Left ventricle myocardium inferior (tissue), 1 donor: ENCODE measurements at regions not wholly inside any gene's neighbourhood (a gene's known extent, or its start where the extent isn't known, plus 50 kb on each side); places are given as distances from the start of the nearest gene placed in this dataset.
A peak's percentile ranks its signal among the peaks of the same experiment; 100 is the strongest.

ENCODE experiments used
- DNase-seq: peaks from one replicate; pipeline ENCODE4 v3.0.0-alpha.2; 2020
- H3K27ac ChIP-seq: fragments of 200-600 bp; replicated peaks from 2 replicates; pipeline ENCODE4 v1.8.0; 2021
- H3K27me3 ChIP-seq: fragments of 200-600 bp; 2 replicates; pipeline ENCODE4 v1.8.0; 2021; ENCODE audit warnings: low read depth
- H3K36me3 ChIP-seq: fragments of 200-600 bp; 2 replicates; pipeline ENCODE4 v1.8.0; 2021
- H3K4me1 ChIP-seq: fragments of 200-600 bp; 2 replicates; pipeline ENCODE4 v1.8.0; 2021
- H3K4me3 ChIP-seq: fragments of 200-600 bp; 2 replicates; pipeline ENCODE4 v1.8.0; 2021; ENCODE audit warnings: mild to moderate bottlenecking, moderate library complexity
- H3K9me3 ChIP-seq: fragments of 200-600 bp; replicated peaks from 2 replicates; pipeline ENCODE4 v1.8.0; 2021
- intact Hi-C: fragments of 100-400 bp; cut with micrococcal nuclease; formaldehyde crosslinking; loops from one replicate; pipeline ENCODE4 v1.11.0; 2022
- TF ChIP-seq, protein P1 (sequence below): fragments of 200-600 bp; IDR thresholded peaks from 2 replicates; pipeline ENCODE4 v1.8.0; 2021; ENCODE audit warnings: antibody characterized with exemption, mild to moderate bottlenecking, borderline replicate concordance
- donor health status: DM: no; HTN: yes; CAD: no; lungs with severe emphysema.

DNA sequence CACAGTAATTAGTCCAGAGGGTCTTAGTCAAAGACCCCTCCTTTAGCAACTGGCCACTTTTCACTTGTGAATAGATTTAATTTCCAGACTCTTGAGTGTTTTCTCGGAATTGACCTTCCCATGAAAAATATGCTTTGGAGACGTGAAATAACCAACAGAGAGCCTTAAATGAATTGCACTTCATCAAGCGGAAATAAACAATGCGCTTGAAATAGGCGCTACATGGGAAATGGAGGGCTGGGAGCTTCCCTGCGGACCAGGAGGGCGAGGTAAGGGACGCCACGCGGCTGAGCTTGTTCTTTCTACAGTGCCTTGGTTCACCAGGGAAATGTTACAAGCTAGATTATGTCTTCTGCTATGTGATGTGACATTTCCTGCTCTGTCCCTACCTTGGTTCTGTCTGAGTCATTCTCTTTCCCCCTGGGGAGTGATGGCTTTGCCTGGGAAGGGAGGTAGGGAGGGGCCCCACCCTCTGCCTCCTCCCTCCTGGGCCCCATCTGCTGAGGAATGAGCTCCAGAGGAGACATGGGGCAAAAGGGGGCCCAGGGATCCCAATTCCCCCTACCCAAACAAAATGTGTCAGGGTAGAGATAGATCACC is 619.3 kb downstream of the PTPRU start:
- Histone ChIP-seq H3K27ac (peak overlapping the region; percentile 56), H3K4me1 (peaks cover 35% of the 10 kb centered on the region), H3K9me3 (peaks cover 7% of the 10 kb centered on the region), H3K27me3 (peaks cover 60% of the 10 kb centered on the region), H3K4me3 (no peak overlapping the region), H3K36me3 (no peaks in the 10 kb centered on the region)
- DNase-seq: no peak
- TF ChIP-seq, protein P1, sequence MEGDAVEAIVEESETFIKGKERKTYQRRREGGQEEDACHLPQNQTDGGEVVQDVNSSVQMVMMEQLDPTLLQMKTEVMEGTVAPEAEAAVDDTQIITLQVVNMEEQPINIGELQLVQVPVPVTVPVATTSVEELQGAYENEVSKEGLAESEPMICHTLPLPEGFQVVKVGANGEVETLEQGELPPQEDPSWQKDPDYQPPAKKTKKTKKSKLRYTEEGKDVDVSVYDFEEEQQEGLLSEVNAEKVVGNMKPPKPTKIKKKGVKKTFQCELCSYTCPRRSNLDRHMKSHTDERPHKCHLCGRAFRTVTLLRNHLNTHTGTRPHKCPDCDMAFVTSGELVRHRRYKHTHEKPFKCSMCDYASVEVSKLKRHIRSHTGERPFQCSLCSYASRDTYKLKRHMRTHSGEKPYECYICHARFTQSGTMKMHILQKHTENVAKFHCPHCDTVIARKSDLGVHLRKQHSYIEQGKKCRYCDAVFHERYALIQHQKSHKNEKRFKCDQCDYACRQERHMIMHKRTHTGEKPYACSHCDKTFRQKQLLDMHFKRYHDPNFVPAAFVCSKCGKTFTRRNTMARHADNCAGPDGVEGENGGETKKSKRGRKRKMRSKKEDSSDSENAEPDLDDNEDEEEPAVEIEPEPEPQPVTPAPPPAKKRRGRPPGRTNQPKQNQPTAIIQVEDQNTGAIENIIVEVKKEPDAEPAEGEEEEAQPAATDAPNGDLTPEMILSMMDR: no peak
- intact Hi-C loops: no loop called here

DNA sequence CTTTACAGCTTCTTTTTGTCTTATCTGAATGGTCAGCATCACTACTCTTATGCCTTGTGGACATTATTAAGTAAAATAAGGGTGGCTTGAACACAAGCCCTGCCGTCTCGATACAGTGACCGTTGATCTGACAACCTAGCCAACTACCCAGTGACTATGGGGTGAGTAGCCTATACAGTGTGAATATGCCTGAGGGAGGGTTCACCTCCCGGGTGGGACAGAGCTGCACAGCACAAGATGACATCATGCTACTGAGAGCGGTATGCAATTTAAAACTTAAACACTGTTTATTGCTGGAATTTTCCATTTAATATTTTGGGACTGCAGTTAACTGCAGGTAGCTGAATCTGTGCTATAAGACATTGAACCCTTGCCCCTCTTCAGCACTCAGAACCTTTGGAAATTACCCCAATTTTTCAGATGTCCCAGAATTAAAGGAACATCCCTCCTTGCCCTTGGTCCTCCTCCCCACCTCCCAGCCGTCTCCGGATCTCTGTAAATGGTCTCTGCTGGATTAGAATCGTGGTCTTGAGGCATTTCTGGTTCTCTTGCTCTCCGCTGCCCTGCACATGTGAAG is 618.5 kb downstream of the PTPRU start:
- TF ChIP-seq, protein P1: no peak
- Histone ChIP-seq H3K27ac (peak overlapping the region; percentile 56), H3K27me3 (peaks cover 61% of the 10 kb centered on the region), H3K9me3 (no peaks in the 10 kb centered on the region), H3K4me3 (no peak overlapping the region), H3K4me1 (peaks cover 35% of the 10 kb centered on the region), H3K36me3 (no peaks in the 10 kb centered on the region)
- no peak for DNase-seq
- intact Hi-C loops: no loop called here

DNA sequence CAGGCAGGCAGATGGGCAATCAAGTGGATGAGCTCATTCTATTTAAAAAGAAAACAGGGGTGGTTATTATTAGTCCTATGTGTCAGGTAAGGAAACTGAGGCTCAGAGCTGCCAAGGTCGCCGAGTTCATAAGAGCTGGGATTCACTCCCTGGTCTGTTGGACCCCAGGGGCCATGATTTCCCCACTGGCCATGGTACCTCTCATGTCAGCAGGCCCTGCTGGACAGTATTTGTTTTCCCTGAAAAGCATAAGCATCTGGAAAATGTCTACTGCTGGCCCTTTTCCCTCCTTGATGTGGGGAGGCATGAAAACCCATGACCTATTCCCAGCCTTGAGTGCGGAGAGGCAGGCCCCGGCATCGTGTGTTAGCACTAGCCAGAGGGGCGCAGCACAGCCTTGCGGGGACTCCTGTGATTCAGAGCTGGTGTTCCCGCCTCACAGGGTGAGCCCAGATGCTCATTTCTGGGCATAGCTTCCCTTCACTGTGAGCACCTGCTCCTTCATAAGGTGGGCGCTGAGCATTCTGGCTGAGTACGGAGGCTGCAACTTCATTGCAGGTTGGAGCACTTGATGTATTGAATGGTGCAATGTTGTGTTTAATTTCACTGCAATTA is 617.5 kb downstream of the PTPRU start:
- TF ChIP-seq, protein P1: no peak
- no peak for DNase-seq
- intact Hi-C loops: no loop called here
- no peak overlapping the region for H3K4me3 ChIP-seq
- peaks cover 26% of the 10 kb centered on the region for H3K4me1 ChIP-seq
- no peaks in the 10 kb centered on the region for H3K36me3 ChIP-seq
- H3K27ac ChIP-seq: no peak overlapping the region
- H3K27me3 ChIP-seq: peaks cover 64% of the 10 kb centered on the region
- H3K9me3 ChIP-seq: no peaks in the 10 kb centered on the region

GRCh38 chr1:29852248-29852647 is 615.9 kb downstream of the PTPRU start:
- Histone ChIP-seq H3K27me3 (peaks cover 78% of the 10 kb centered on the region), H3K4me3 (no peak overlapping the region), H3K4me1 (peaks cover 16% of the 10 kb centered on the region), H3K9me3 (no peaks in the 10 kb centered on the region), H3K36me3 (no peaks in the 10 kb centered on the region), H3K27ac (no peak overlapping the region)
- TF ChIP-seq, protein P1: no peak
- DNase-seq: no peak
- intact Hi-C loops: no loop called here

DNA sequence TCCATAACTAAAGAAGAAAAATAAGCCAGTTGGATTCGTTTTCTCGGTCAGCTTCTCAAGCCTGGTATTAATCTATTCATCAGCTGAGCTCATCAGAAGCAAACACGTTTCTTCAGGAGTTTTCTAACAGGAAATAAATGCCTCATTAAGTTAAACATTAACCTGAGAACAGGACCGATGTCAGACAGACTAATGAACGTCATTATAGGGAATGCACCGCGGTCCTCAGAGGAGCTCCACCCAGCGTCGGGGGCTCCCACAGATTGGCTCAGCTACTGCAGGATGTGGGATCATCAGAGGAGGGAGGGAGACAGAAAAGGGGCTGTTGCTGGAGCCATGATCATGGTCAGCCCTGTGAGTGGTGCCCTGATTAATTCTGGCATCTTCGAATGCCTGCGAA is 615.4 kb downstream of the PTPRU start:
- H3K9me3 ChIP-seq: no peaks in the 10 kb centered on the region
- intact Hi-C loops: no loop called here
- H3K4me1 ChIP-seq: peaks cover 15% of the 10 kb centered on the region
- H3K27me3 ChIP-seq: peaks cover 81% of the 10 kb centered on the region
- H3K36me3 ChIP-seq: no peaks in the 10 kb centered on the region
- no peak overlapping the region for H3K4me3 ChIP-seq
- DNase-seq: no peak
- TF ChIP-seq, protein P1: no peak
- no peak overlapping the region for H3K27ac ChIP-seq
